GM06990 (cell line): ENCODE measurements at regions not wholly inside any gene's neighbourhood (a gene's known extent, or its start where the extent isn't known, plus 50 kb on each side); places are given as distances from the start of the nearest gene placed in this dataset.

Experiments
- DNase-seq: peaks from one replicate; pipeline ENCODE4 v3.0.0-alpha.2; 2011; ENCODE audit not compliant: insufficient read length; ENCODE audit errors: extremely low read depth
- H3K27me3 ChIP-seq: replicated peaks from 2 replicates; pipeline ENCODE4 v1.6.0; 2011; ENCODE audit warnings: low read length; ENCODE audit not compliant: control insufficient read depth, insufficient read depth
- H3K36me3 ChIP-seq: 2 replicates; pipeline ENCODE4 v1.5.1; 2011; ENCODE audit warnings: low read length; ENCODE audit not compliant: control insufficient read depth, insufficient read depth
- H3K4me3 ChIP-seq: replicated peaks from 2 replicates; pipeline ENCODE4 v1.5.1; 2011; ENCODE audit warnings: low read depth, mild to moderate bottlenecking, control low read depth, low read length
- TF ChIP-seq, protein P1 (sequence below): IDR thresholded peaks from 2 replicates; pipeline ENCODE4 v1.5.1; 2011; ENCODE audit warnings: low read length, control low read depth, mild to moderate bottlenecking, inconsistent platforms; ENCODE audit not compliant: insufficient read depth, poor library complexity, severe bottlenecking

DNA sequence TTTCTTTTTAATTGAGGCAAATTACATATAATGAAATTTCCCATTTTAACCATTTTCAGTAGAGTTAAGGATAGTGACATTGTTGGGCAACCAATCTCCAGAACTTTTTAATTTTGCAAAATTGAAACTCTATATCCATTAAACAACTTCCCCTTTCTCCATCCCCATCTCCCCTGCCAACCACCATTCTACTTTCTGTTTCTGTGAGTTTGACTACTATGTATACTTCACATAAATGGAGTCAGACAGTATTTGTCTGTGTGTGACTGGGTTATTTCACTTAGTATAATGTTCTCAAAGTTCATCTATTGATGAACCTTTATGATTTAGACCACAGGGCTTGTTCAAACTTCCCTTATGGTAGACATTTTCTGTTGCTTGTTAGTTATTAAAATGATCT lies 364.5 kb upstream of the MAD2L1 start:
- Histone ChIP-seq H3K4me3 (no peak overlapping the region), H3K36me3 (no peaks in the 10 kb centered on the region), H3K27me3 (no peaks in the 10 kb centered on the region)
- TF ChIP-seq, protein P1, sequence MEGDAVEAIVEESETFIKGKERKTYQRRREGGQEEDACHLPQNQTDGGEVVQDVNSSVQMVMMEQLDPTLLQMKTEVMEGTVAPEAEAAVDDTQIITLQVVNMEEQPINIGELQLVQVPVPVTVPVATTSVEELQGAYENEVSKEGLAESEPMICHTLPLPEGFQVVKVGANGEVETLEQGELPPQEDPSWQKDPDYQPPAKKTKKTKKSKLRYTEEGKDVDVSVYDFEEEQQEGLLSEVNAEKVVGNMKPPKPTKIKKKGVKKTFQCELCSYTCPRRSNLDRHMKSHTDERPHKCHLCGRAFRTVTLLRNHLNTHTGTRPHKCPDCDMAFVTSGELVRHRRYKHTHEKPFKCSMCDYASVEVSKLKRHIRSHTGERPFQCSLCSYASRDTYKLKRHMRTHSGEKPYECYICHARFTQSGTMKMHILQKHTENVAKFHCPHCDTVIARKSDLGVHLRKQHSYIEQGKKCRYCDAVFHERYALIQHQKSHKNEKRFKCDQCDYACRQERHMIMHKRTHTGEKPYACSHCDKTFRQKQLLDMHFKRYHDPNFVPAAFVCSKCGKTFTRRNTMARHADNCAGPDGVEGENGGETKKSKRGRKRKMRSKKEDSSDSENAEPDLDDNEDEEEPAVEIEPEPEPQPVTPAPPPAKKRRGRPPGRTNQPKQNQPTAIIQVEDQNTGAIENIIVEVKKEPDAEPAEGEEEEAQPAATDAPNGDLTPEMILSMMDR = no peak
- DNase-seq = no peak

DNA sequence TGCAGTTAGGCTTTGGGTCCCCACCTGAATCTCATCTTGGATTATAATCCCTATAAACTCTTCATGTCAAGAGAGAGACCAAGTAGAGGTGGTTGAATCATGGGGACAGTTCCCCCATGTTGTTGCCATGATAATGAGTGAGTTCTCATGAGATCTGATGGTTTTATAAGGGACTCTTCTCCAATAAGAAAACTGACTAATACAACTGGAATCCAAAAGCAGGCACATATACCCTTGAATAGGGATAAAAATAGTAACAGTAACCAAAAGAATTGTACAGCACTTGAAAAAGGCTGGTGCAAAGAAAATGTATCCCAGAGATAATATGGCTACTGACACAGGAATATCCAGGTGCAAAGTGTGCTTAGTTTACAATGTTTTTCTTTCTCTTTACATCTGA lies 351.5 kb upstream of the MAD2L1 start:
- H3K36me3 ChIP-seq = no peaks in the 10 kb centered on the region
- DNase-seq = no peak
- TF ChIP-seq, protein P1 = no peak
- no peaks in the 10 kb centered on the region for H3K27me3 ChIP-seq
- no peak overlapping the region for H3K4me3 ChIP-seq

DNA sequence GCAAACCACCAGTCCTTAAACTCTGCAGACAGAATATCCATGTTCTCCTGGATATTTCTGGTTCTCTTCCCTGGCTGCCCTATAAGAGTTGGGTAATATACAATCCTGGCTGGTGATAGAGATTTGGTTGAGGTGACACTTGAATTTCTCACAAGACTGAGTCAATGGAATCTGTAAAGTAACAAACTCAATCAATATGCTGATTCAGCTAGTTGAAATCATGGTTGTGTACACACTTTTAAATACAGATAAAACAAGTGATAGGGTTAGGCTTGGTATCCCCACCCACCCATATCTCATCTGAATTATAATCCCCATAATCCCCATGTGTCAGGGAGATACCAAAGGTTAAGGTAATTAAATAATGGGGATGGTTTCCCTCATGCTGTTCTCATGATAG lies 349.2 kb upstream of the MAD2L1 start:
- Histone ChIP-seq H3K27me3 (no peaks in the 10 kb centered on the region), H3K36me3 (no peaks in the 10 kb centered on the region)
- no peak for DNase-seq

DNA sequence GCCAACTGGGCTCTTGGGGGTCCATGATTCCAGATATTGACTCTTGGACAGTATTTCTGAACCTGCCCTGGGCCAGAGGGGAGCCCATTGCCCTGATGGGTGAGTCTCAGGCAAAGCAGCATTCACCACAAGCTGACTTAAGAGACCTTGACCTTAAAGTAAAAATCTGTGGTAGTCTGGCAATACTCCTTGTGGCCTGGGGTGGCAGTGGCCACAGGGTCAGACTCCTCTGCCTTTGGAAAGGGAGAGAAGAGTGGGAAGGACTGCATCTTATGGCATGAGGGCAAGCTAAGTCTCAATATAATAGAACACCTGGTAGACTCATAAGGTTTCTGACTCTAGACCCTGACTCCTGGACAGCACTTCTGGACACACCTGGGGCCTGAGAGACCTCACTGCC lies 340.3 kb upstream of the MAD2L1 start:
- H3K36me3 ChIP-seq = no peaks in the 10 kb centered on the region
- no peak for DNase-seq
- no peaks in the 10 kb centered on the region for H3K27me3 ChIP-seq
- TF ChIP-seq, protein P1 = no peak
- no peak overlapping the region for H3K4me3 ChIP-seq

More for the DNA sequence above, 349.2 kb upstream of the MAD2L1 start:
- TF ChIP-seq, protein P1 = no peak
- no peak overlapping the region for H3K4me3 ChIP-seq

DNA sequence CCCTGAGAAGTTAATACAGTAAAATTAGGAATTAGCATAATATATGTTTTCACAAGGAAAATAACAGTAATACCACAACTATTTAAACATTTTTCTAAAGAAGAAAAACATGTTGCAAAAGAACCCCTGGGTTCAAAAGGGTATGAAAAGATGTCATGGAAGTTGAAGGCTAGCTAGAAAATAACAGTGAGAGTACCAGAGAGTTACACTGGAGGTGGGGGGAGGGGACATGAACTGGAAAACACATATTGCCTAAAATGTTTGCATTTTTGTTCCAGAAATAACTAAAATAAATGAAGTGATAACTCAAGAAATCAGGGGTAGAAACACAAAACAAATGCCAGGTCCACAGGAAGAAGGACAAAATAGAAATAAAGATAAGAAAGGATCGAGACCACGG lies 336.6 kb upstream of the MAD2L1 start:
- TF ChIP-seq, protein P1 = no peak
- H3K4me3 ChIP-seq = no peak overlapping the region
- DNase-seq = no peak
- H3K27me3 ChIP-seq = no peaks in the 10 kb centered on the region
- H3K36me3 ChIP-seq = no peaks in the 10 kb centered on the region

DNA sequence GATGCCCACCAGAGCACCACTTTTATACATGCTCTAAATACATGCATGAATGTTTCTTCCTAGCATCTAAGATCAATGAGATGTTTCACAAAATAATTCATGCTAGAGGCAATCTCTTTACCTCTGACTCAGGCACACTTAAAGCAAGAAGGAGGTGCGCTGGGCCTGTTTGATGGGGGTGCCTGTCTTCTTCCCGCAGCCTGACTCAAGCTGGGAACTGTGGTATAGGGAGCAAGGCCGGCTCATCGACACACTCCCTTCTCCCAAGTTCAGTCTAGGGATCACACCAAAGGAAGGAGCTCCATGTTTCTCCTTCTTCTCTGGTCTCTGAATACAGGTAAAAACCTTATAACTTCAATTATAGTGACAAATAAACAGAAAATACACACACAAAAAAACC lies 333.8 kb upstream of the MAD2L1 start:
- no peaks in the 10 kb centered on the region for H3K27me3 ChIP-seq
- TF ChIP-seq, protein P1 = no peak
- no peak overlapping the region for H3K4me3 ChIP-seq
- no peaks in the 10 kb centered on the region for H3K36me3 ChIP-seq
- no peak for DNase-seq
